ENCODE measurements at regions not wholly inside any gene's neighbourhood (a gene's known extent, or its start where the extent isn't known, plus 50 kb on each side); places are given as distances from the start of the nearest gene placed in this dataset.

DNA sequence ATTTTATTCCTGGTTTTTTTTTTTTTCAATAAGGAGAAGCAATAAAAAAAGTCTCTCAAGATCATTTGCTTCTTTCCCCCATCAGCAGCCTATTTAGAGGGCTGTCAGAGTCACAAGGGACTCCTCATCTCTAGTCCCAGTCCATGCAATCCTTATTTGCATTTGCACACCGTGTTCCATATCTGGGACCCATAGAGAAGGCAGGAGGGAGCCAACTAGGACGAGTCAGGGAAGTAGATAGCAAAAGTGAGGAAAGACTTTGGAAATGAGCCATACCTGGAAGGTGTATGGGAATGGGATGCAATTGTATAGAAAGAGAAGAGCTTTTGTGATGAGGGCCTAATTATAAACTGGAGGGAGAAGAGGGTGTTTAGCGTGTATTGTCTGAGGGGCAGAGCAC is 160.0 kb downstream of the PIK3R1 start:
- TF ChIP-seq, protein P1, sequence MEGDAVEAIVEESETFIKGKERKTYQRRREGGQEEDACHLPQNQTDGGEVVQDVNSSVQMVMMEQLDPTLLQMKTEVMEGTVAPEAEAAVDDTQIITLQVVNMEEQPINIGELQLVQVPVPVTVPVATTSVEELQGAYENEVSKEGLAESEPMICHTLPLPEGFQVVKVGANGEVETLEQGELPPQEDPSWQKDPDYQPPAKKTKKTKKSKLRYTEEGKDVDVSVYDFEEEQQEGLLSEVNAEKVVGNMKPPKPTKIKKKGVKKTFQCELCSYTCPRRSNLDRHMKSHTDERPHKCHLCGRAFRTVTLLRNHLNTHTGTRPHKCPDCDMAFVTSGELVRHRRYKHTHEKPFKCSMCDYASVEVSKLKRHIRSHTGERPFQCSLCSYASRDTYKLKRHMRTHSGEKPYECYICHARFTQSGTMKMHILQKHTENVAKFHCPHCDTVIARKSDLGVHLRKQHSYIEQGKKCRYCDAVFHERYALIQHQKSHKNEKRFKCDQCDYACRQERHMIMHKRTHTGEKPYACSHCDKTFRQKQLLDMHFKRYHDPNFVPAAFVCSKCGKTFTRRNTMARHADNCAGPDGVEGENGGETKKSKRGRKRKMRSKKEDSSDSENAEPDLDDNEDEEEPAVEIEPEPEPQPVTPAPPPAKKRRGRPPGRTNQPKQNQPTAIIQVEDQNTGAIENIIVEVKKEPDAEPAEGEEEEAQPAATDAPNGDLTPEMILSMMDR (IDR thresholded peaks at IDR 0.05; ENCODE audit: low read depth, low read length, poor library complexity, severe bottlenecking) = no peak
- TF ChIP-seq EZH2phosphoT487 (IDR thresholded peaks at IDR 0.05; ENCODE audit: borderline replicate concordance, low read length) = no peak

Measured in DOHH2 (cell line).